ENCODE measurements at regions not wholly inside any gene's neighbourhood (a gene's known extent, or its start where the extent isn't known, plus 50 kb on each side); places are given as distances from the start of the nearest gene placed in this dataset.

- no peaks in the 10 kb centered on the region for H3K9me3 Mint-ChIP-seq
- no peak overlapping the region for H3K27ac Mint-ChIP-seq
- ChIA-PET CTCF (no interaction called here), POLR2A (no interaction called here)
- no peak for TF ChIP-seq CTCF (IDR thresholded peaks at IDR 0.05)
- H3K4me1 Mint-ChIP-seq: no peaks in the 10 kb centered on the region
- H3K4me3 Mint-ChIP-seq: no peak overlapping the region
- ATAC-seq (ENCODE audit: low read depth): no peak
- no peak for DNase-seq
- intact Hi-C loops (cut with micrococcal nuclease): no loop called here
- H3K36me3 Mint-ChIP-seq (ENCODE audit: low read depth): no peaks in the 10 kb centered on the region
- H3K27me3 Mint-ChIP-seq: no peaks in the 10 kb centered on the region
Observed at GRCh38 chr1:5399771-5400170, 592.5 kb downstream of the NPHP4 start.

GRCh38 chr1:5396593-5396992 lies 595.6 kb downstream of the NPHP4 start:
- no peaks in the 10 kb centered on the region for H3K9me3 Mint-ChIP-seq
- DNase-seq: no peak
- CTCF ChIA-PET: no interaction called here
- H3K4me1 Mint-ChIP-seq: no peaks in the 10 kb centered on the region
- POLR2A ChIA-PET: no interaction called here
- H3K27me3 Mint-ChIP-seq: peaks cover 2% of the 10 kb centered on the region
- ATAC-seq (ENCODE audit: low read depth): no peak
- H3K27ac Mint-ChIP-seq: no peak overlapping the region
- no peaks in the 10 kb centered on the region for H3K36me3 Mint-ChIP-seq (ENCODE audit: low read depth)
- TF ChIP-seq CTCF (IDR thresholded peaks at IDR 0.05): no peak
- H3K4me3 Mint-ChIP-seq: no peak overlapping the region
- intact Hi-C loops (cut with micrococcal nuclease): no loop called here

GRCh38 chr1:5394111-5394510 lies 598.1 kb downstream of the NPHP4 start:
- CTCF ChIA-PET: no interaction called here

GRCh38 chr1:5393603-5394002 lies 598.6 kb downstream of the NPHP4 start:
- H3K9me3 Mint-ChIP-seq: no peaks in the 10 kb centered on the region
- H3K4me3 Mint-ChIP-seq: no peak overlapping the region
- H3K36me3 Mint-ChIP-seq (ENCODE audit: low read depth): no peaks in the 10 kb centered on the region
- POLR2A ChIA-PET: no interaction called here
- CTCF ChIA-PET: no interaction called here
- peaks cover 2% of the 10 kb centered on the region for H3K27me3 Mint-ChIP-seq
- no peak for TF ChIP-seq CTCF (IDR thresholded peaks at IDR 0.05)
- intact Hi-C loops (cut with micrococcal nuclease): no loop called here
- DNase-seq (no peak), ATAC-seq (ENCODE audit: low read depth) (no peak)
- no peak overlapping the region for H3K27ac Mint-ChIP-seq
- H3K4me1 Mint-ChIP-seq: no peaks in the 10 kb centered on the region

More at GRCh38 chr1:5394111-5394510, 598.1 kb downstream of the NPHP4 start:
- TF ChIP-seq CTCF (IDR thresholded peaks at IDR 0.05): no peak
- Mint-ChIP-seq H3K27me3 (peaks cover 2% of the 10 kb centered on the region), H3K9me3 (no peaks in the 10 kb centered on the region), H3K36me3 (ENCODE audit: low read depth) (no peaks in the 10 kb centered on the region), H3K27ac (no peak overlapping the region), H3K4me3 (no peak overlapping the region), H3K4me1 (no peaks in the 10 kb centered on the region)
- DNase-seq (no peak), ATAC-seq (ENCODE audit: low read depth) (no peak)
- intact Hi-C loops (cut with micrococcal nuclease): no loop called here
- POLR2A ChIA-PET: no interaction called here

- DNase-seq (no peak), ATAC-seq (ENCODE audit: low read depth) (no peak)
- Mint-ChIP-seq H3K4me1 (no peaks in the 10 kb centered on the region), H3K36me3 (ENCODE audit: low read depth) (no peaks in the 10 kb centered on the region), H3K27ac (no peak overlapping the region), H3K9me3 (no peaks in the 10 kb centered on the region), H3K4me3 (no peak overlapping the region), H3K27me3 (peaks cover 2% of the 10 kb centered on the region)
- intact Hi-C loops (cut with micrococcal nuclease): no loop called here
- ChIA-PET POLR2A (no interaction called here), CTCF (no interaction called here)
- TF ChIP-seq CTCF (IDR thresholded peaks at IDR 0.05): no peak
Observed at GRCh38 chr1:5393146-5393545, 599.1 kb downstream of the NPHP4 start.

Measured in activated B cell treated with CpG ODN at 0.5 μM for 24 hours (primary cell).